HG02840 (cell line): ENCODE measurements at regions not wholly inside any gene's neighbourhood (a gene's known extent, or its start where the extent isn't known, plus 50 kb on each side); places are given as distances from the start of the nearest gene placed in this dataset.

ENCODE experiments used
- ATAC-seq: cut with Tn5 transposase; IDR thresholded peaks from one replicate; pipeline ENCODE4 v1.9.1; 2021; ENCODE audit warnings: mild to moderate bottlenecking, moderate library complexity, moderate number of reproducible peaks; ENCODE audit not compliant: unreplicated experiment, low FRiP score

DNA sequence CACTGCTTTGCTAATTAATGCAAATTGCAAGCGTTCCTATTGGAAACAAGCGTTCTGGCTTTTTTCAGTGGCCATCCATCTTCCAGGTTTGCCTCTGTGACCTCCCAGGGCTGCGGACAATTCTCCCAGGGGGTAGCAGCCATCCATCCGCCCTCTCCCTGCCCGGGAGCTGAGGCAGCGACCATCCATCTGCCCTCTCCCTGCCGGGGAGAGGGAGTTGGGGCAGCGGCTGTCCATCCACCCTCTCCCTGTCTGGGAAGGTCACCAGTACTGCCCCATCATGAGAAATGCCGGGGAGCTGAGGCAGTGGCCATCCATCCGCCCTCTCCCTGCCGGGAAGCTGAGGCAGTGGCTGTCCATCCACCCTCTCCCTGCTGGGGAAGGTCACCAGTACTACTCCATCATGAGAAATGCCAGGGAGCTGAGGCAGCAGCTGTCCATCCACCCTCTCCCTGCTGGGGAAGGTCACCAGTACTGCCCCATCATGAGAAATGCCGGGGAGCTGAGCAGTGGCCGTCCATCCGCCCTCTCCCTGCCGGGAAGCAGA is 394.7 kb downstream of the BRD1 start:
- no peak for ATAC-seq

- no peak for ATAC-seq
Measured at GRCh38 chr22:49432211-49432896, 395.3 kb downstream of the BRD1 start.

GRCh38 chr22:49431551-49431950 is 396.1 kb downstream of the BRD1 start:
- no peak for ATAC-seq

DNA sequence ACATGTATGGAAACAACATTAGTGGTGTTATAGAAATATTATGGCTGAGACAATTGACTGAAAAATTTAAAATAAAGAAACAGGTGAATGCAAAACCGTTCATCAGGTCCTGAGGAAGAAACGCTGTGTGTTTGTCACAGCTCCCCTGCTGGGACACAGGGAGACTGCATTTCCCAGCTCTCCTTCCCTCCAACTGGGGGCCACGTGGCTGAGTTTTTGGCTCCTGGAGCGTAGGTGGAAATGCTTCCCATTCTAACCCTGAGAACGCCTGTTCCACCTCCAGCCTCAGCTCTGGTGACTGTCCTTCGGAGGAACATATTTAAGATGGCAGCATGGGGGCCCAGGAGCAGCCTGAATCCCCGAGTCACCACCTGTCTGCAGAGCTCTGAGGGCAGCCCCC is 398.6 kb downstream of the BRD1 start:
- no peak for ATAC-seq

DNA sequence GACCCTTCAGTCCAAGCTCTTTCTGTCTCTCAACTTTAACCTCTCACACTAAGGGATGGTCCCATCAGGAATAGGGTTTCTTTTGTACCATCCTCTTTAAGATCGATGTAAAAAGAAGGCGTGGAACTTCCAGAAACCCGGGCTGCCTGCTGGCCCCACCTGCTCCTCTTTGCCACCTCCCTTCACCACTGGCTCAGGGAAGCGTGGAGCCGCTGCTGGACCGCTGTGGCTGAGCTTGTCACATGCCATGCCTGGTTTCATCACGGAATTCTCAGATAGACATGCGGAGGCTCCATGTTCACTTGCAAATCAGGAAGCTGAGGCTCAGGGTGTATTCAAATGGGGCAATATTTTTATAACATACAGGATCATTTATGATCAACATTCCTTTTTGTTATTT is 399.7 kb downstream of the BRD1 start:
- ATAC-seq = no peak

GRCh38 chr22:49427341-49427740 is 400.3 kb downstream of the BRD1 start:
- ATAC-seq = no peak

DNA sequence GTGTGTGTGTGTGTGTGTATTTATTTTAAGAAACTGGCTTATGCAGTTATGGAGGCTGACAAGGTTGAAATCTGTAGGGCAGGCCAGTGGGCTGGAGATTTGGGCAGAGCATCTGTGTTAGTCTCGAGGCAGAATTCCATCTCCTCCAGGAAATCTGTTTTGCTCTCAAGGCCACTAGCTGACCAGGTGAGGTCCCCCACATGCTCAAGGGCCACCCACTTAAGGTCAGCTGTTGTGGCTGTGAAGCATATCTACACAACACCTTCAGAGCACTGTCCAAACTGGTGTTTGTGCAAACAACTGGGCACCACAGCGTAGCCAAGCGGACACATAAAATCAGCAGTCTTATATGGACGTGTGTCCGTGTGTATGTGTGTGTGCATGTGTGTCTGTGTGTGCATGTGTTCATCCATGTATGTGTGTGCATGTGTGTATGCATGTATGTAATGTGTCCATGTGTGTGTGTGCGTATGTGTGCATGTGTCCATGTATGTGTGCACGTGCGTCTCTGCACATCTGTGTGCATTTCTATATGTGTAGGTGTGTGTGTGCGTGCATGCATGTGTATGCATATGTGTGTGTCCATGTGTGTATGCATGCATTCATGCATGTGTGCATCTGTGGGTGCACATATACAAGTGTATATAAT is 400.9 kb downstream of the BRD1 start:
- no peak for ATAC-seq

- no peak for ATAC-seq
Measured at GRCh38 chr22:49426098-49426497, 401.6 kb downstream of the BRD1 start.

DNA sequence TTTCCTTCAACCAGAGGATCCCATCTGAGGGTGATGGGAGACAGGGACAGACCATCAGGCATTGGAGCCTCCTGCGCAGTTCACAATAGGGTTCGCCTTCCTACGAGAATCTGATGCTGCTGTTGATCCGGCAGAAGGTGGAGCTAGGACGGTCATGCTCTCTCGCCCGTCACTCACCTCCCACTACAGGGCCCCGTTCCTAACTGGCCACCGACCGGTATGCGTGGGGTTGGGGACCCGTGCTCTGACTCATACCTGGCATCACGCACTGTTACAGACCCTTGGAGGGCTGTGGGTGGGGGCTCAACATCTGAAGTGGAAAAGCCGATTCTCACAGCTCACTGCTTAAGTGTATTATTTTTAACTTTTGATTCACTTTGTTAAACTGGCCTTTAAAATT is 402.3 kb downstream of the BRD1 start:
- ATAC-seq = no peak

DNA sequence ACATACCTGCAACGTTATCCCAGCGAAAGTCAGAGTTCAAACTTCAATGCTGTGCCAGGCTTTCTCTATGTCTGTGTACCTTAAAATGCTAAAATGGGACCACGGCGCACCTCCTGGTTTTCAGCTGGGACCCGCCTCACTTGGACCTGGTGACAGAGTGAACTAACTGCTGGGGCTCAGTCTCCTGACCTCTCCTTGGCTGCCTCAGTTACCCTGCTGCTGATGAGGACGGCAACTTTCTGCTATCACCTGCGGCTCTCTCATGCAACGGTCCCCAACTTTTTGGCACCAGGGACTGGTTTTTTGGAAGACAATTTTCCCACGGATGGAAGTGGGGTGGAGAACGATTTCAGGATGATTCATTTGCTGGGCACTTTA is 402.8 kb downstream of the BRD1 start:
- no peak for ATAC-seq

DNA sequence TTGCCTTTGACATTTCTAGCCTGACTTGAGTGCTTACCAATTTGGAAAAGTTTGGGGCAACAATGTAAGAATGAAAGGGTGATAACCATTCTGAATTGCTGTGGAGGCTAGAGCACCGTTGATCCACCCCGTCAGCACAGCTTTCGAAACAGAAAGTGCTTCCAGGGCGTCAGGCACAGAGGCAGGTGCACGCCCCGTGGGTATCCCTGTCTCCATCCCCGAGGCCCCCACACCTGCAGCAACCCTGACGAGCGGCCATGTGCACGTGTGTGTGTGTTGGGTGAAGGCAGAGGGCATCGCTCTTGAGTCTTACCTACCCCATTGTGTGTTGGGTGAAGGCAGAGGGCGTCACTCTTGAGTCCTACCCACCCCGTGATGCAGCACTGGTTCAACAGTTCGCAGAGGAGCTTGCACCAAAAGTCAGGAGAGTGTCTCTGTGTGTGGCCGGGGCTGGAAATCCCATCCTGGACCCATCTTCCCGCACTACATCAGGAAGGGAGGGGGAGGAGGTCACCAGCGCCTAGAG is 404.5 kb downstream of the BRD1 start:
- ATAC-seq = no peak

DNA sequence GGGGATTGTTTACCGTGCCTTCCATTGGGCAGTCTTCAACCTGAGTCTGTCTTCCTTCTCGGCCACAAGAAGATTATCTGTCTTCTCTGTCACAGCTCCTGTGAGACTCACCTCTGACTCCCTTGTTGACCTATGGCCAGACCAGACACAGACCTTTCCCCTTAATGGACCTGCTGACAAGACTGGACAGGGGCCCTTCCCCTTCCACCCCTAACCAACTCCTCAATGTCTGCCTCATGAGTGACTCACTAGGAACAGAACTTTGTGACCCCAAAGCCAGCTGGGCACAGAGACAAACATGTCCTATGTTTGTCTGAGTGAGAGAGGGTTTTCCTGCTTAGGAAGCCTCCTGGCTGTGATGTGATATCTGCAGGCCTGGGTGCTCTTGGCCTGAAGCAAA is 405.0 kb downstream of the BRD1 start:
- ATAC-seq = no peak

DNA sequence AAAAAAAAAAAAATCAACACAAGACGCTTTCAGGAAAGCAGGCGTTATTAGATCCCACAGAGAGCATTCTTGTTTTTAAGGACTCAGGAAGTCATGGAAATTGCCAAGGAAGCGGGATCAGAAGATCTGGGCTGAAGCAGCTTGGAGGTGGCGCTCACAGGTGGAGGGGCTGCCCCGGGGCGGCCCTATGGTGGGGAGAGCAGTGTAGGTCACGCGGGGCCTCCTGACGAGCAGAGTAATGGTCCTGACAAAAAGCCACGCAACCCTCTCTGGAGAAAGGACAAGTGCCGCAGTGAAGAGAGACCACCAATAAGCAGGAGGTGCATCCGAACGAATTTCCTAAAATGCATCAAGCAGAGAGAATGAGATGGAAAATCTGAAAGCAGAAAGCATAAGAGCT is 407.0 kb downstream of the BRD1 start:
- ATAC-seq = no peak

DNA sequence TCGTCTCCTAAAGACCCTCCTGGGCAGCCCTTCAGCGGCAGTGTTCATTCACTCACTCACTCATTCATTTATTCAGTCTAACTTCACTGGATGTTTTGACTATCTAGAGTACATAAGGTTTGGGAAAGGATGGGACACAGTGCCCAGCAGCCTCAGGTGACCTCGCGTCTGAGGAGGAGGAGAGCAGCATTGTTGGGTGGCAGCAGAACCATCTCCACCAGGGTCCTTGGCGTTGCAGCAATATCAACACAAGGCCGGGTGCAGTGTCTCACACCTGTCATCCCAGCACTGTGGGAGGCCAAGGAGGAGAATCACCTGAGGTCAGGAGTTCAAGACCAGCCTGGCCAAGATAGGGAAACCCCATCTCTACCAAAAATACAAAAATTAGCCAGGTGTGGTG is 408.0 kb downstream of the BRD1 start:
- ATAC-seq = no peak

DNA sequence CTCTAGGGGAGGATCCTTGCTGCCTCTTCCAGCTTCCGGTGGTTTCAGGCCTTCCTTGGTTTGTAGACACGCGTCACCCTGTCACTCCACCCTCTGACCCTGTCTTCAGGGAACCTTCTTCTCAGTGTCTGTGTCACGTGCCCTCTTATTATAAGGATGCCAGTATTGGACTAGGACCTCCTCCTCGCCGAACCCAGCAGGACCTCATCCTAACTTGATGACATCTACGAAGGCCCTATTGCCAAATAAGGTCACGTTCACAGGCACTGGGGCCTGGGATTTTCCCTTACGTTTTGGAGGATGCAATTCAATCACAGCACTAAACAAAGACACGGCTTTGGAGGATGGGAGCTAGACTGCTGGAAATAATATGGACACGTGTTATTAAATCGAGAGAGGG is 408.7 kb downstream of the BRD1 start:
- ATAC-seq = no peak

- no peak for ATAC-seq
Measured at GRCh38 chr22:49418341-49418894, 409.3 kb downstream of the BRD1 start.

- ATAC-seq = no peak
Measured at GRCh38 chr22:49417833-49418232, 409.8 kb downstream of the BRD1 start.

- no peak for ATAC-seq
Measured at GRCh38 chr22:49417326-49417725, 410.3 kb downstream of the BRD1 start.

GRCh38 chr22:49415151-49415951 is 412.3 kb downstream of the BRD1 start:
- no peak for ATAC-seq

GRCh38 chr22:49413551-49413950 is 414.1 kb downstream of the BRD1 start:
- ATAC-seq = no peak

- ATAC-seq = no peak
Measured at GRCh38 chr22:49413146-49413545, 414.5 kb downstream of the BRD1 start.
